Ishikawa (cell line): ENCODE measurements at regions not wholly inside any gene's neighbourhood (a gene's known extent, or its start where the extent isn't known, plus 50 kb on each side); places are given as distances from the start of the nearest gene placed in this dataset.

Source experiments
- CEBPB ChIP-seq: IDR thresholded peaks from 2 replicates; pipeline ENCODE4 v1.6.1; 2012
- CREB1 ChIP-seq: IDR thresholded peaks from 2 replicates; pipeline ENCODE4 v1.6.1; 2012; ENCODE audit warnings: low read depth
- EGR1 ChIP-seq: IDR thresholded peaks from 2 replicates; pipeline ENCODE4 v1.6.1; 2012
- EP300 ChIP-seq: IDR thresholded peaks from 2 replicates; pipeline ENCODE4 v1.6.1; 2012; ENCODE audit warnings: borderline replicate concordance
- FOXM1 ChIP-seq: IDR thresholded peaks from 2 replicates; pipeline ENCODE4 v1.6.1; 2012; ENCODE audit warnings: low read depth, borderline replicate concordance
- NFIC ChIP-seq: IDR thresholded peaks from 2 replicates; pipeline ENCODE4 v1.6.1; 2012
- RAD21 ChIP-seq: IDR thresholded peaks from 2 replicates; pipeline ENCODE4 v1.6.1; 2012; ENCODE audit warnings: low read depth
- TAF1 ChIP-seq: IDR thresholded peaks from 2 replicates; pipeline ENCODE4 v1.6.1; 2012; ENCODE audit warnings: low read depth, mild to moderate bottlenecking
- TCF12 ChIP-seq: IDR thresholded peaks from 2 replicates; pipeline ENCODE4 v1.6.1; 2012; ENCODE audit warnings: low read depth
- TEAD4 ChIP-seq: IDR thresholded peaks from 2 replicates; pipeline ENCODE4 v1.6.1; 2012
- YY1 ChIP-seq: IDR thresholded peaks from 2 replicates; pipeline ENCODE4 v1.6.1; 2012; ENCODE audit warnings: low read depth
- ZBTB7A ChIP-seq: IDR thresholded peaks from 2 replicates; pipeline ENCODE4 v1.6.1; 2012; ENCODE audit warnings: low read depth
- TF ChIP-seq, protein P1 (sequence below): IDR thresholded peaks from 2 replicates; pipeline ENCODE4 v1.6.1; 2012; ENCODE audit warnings: low read depth, mild to moderate bottlenecking
- TF ChIP-seq, protein P2 (sequence below): IDR thresholded peaks from 2 replicates; pipeline ENCODE4 v1.6.1; 2012
- TF ChIP-seq, protein P3 (sequence below): IDR thresholded peaks from 2 replicates; pipeline ENCODE4 v1.6.1; 2012

DNA sequence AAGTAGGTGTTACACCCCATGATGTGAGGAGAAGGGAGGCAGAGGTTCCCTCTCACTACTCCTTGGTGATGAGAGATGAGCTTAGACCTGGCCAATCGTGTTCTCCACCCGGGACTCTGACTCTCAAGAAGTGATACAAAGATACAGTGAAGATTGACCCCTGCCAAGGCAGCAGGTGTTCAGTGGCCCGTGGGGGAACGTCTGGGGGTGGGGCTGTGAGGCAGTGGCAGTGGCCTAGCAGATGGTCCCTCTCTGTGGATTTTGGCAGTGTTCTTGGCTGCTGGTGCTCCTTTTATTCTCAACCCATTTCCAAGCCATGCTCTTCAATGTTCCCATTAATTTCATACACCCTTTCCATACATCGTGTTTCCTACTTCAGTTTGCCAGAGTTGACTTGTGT is 120.4 kb upstream of the NEDD4L start:
- TF ChIP-seq TCF12: no peak
- no peak for TF ChIP-seq EGR1

DNA sequence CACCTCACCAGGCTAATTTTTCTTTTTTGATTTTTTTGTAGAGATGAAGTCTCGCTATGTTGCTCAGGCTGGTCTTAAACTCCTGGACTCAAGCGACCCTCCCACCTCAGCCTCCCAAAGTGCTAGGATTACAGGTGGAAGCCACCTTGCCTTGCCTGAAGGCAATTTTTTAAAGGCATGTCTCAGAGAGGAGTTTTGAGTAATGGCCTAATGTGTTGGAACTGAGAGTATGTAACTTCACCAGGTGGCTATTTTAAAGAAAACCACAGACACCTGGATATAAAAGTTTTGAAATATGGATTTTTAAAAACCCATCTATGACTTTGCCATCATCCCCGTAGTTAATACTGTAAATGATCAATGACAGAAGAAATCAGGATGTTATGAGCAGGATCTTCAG is 119.8 kb upstream of the ATP8B1 start:
- TF ChIP-seq, protein P1, sequence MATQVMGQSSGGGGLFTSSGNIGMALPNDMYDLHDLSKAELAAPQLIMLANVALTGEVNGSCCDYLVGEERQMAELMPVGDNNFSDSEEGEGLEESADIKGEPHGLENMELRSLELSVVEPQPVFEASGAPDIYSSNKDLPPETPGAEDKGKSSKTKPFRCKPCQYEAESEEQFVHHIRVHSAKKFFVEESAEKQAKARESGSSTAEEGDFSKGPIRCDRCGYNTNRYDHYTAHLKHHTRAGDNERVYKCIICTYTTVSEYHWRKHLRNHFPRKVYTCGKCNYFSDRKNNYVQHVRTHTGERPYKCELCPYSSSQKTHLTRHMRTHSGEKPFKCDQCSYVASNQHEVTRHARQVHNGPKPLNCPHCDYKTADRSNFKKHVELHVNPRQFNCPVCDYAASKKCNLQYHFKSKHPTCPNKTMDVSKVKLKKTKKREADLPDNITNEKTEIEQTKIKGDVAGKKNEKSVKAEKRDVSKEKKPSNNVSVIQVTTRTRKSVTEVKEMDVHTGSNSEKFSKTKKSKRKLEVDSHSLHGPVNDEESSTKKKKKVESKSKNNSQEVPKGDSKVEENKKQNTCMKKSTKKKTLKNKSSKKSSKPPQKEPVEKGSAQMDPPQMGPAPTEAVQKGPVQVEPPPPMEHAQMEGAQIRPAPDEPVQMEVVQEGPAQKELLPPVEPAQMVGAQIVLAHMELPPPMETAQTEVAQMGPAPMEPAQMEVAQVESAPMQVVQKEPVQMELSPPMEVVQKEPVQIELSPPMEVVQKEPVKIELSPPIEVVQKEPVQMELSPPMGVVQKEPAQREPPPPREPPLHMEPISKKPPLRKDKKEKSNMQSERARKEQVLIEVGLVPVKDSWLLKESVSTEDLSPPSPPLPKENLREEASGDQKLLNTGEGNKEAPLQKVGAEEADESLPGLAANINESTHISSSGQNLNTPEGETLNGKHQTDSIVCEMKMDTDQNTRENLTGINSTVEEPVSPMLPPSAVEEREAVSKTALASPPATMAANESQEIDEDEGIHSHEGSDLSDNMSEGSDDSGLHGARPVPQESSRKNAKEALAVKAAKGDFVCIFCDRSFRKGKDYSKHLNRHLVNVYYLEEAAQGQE: no peak
- TF ChIP-seq TEAD4 (no peak), YY1 (no peak), ZBTB7A (no peak), CEBPB (no peak), CREB1 (no peak), FOXM1 (no peak), RAD21 (no peak), TCF12 (no peak), TAF1 (no peak), EP300 (no peak), NFIC (no peak), EGR1 (no peak)
- TF ChIP-seq, protein P2, sequence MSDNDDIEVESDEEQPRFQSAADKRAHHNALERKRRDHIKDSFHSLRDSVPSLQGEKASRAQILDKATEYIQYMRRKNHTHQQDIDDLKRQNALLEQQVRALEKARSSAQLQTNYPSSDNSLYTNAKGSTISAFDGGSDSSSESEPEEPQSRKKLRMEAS: no peak
- TF ChIP-seq, protein P3, sequence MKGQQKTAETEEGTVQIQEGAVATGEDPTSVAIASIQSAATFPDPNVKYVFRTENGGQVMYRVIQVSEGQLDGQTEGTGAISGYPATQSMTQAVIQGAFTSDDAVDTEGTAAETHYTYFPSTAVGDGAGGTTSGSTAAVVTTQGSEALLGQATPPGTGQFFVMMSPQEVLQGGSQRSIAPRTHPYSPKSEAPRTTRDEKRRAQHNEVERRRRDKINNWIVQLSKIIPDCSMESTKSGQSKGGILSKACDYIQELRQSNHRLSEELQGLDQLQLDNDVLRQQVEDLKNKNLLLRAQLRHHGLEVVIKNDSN: no peak

DNA sequence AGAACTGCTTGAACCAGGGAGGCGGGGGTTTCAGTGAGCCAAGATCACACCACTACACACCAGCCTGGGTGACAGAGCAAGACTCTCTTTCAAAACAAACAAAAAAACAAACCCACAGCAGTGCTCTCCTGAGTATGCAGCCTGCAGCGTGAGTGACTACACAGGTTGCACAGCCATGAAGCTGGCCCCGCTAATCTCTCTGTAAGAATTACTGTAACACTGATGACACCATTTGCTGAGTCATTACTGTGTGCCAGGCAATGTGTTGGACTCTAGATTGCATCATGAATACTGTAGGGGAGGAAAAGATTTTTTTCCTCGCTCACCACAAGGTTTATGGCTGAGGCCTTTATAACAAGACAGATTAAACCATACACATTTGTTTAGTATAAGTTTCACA is 118.6 kb upstream of the ATP8B1 start:
- TF ChIP-seq ZBTB7A (no peak), YY1 (no peak), CREB1 (no peak)

DNA sequence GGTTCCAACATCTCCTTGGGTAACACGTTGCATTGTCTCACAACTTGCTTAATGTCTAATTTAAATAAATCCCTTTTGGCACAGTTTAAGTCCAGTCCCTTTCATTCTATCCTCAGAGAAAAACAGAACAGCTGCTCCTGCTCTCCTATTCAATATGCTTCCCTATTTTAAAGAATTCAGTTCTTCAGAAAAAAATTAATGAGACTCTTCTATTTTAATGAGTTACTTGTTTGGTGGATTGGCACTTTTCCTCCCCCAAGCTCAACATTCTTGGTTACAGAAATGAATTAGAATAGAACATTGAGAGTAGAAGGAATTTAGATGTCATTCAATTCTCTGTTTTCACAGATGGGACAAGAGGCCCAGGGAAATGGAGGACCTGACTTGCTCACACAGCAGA is 116.9 kb upstream of the ATP8B1 start:
- no peak for TF ChIP-seq YY1
- TF ChIP-seq TEAD4: no peak
- no peak for TF ChIP-seq EGR1
- TF ChIP-seq EP300: no peak
- TF ChIP-seq, protein P1: no peak
- TF ChIP-seq, protein P3: no peak
- TF ChIP-seq, protein P2: no peak
- TF ChIP-seq FOXM1: no peak
- no peak for TF ChIP-seq ZBTB7A
- no peak for TF ChIP-seq TCF12
- no peak for TF ChIP-seq TAF1
- no peak for TF ChIP-seq NFIC

DNA sequence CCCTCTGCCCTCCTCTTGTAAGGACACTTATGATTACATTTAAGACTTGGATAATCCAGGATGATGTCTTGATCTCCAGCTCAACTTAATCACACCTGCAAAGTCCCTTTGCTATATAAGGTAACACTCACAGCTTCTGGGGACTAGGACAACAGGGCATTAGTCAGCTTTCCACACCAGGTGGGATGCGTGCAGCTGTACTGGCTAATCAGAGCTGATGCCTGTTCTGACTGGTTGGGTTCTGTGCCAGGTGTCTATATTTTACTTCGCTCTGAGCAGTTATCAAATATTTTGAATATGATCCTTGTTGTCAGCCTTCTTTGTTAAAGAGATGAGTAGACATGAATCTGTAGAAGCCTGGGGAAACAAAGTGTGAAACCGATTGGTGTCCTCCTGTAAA is 115.5 kb upstream of the ATP8B1 start:
- TF ChIP-seq YY1: no peak
- no peak for TF ChIP-seq TAF1
- no peak for TF ChIP-seq CREB1
- TF ChIP-seq RAD21: no peak
- no peak for TF ChIP-seq NFIC
- no peak for TF ChIP-seq EP300
- TF ChIP-seq, protein P3: no peak
- TF ChIP-seq TEAD4: no peak
- no peak for TF ChIP-seq CEBPB
- no peak for TF ChIP-seq EGR1
- TF ChIP-seq, protein P1: no peak
- TF ChIP-seq TCF12: no peak
- TF ChIP-seq FOXM1: no peak
- TF ChIP-seq, protein P2: no peak
